SK-N-SH (cell line): ENCODE measurements at regions not wholly inside any gene's neighbourhood (a gene's known extent, or its start where the extent isn't known, plus 50 kb on each side); places are given as distances from the start of the nearest gene placed in this dataset.
A peak's percentile ranks its signal among the peaks of the same experiment; 100 is the strongest.

Source experiments
- CTCF ChIA-PET: fragments of 300-600, 350-600 bp; formaldehyde crosslinking; extraction: SDS; loops from one replicate; lab custom pipeline; 2021; lab: Yijun Ruan, JAX
- POLR2A ChIA-PET: fragments of 350-600 bp; sonication (Branson Sonifier 250); formaldehyde crosslinking; extraction: SDS; loops from one replicate; lab custom pipeline; 2020; ENCODE audit warnings: antibody characterized with exemption, inconsistent platforms; lab: Yijun Ruan, JAX
- DNase-seq: peaks from one replicate; pipeline ENCODE4 v3.0.0; 2012
- H2AFZ ChIP-seq: fragments of 200-600 bp; sonication (generic); 2 replicates; pipeline ENCODE4 v1.8.1; 2016; ENCODE audit warnings: antibody characterized with exemption, mild to moderate bottlenecking, low read depth
- H3F3A ChIP-seq: fragments of 200-600 bp; sonication (generic); replicated peaks from 2 replicates; pipeline ENCODE3; 2016; ENCODE audit warnings: antibody characterized with exemption, mild to moderate bottlenecking; ENCODE audit not compliant: insufficient read depth
- H3K27ac ChIP-seq, 2 experiments: fragments of 200-500 bp in 1 of 2; fragments of 200-600 bp in 1 of 2; sonication (Bioruptor generic) in 1 of 2; sonication (generic), shearing (Covaris generic) in 1 of 2; 2 replicates each; pipeline versions ENCODE4 v1.5.1 to v1.6.1; 2014 to 2016; ENCODE audit warnings: low read depth in 2 of 2, inconsistent platforms in 1 of 2, low read length in 1 of 2, mild to moderate bottlenecking in 1 of 2, mixed read lengths in 1 of 2
- H3K27me3 ChIP-seq: fragments of 200-600 bp; sonication (generic), shearing (Covaris generic); 2 replicates; pipeline ENCODE4 v1.6.1; 2016; ENCODE audit warnings: mixed run types; ENCODE audit not compliant: insufficient read depth
- H3K36me3 ChIP-seq, 2 experiments: fragments of 200-500 bp in 1 of 2; fragments of 200-600 bp in 1 of 2; sonication (Bioruptor generic) in 1 of 2; sonication (generic) in 1 of 2; replicated peaks in 1 of 2; 2 replicates each; pipeline versions ENCODE3 to v1.5.1; 2014 to 2016; ENCODE audit warnings: low read length in 1 of 2, mild to moderate bottlenecking in 1 of 2; ENCODE audit not compliant: insufficient read depth in 2 of 2, control insufficient read depth in 1 of 2
- H3K4me1 ChIP-seq, 2 experiments: fragments of 200-500 bp in 1 of 2; fragments of 200-600 bp in 1 of 2; sonication (Bioruptor generic) in 1 of 2; sonication (generic), shearing (Covaris generic) in 1 of 2; 2 replicates each; pipeline versions ENCODE4 v1.5.1 to v1.6.1; 2014 to 2016; ENCODE audit warnings: low read depth in 1 of 2, low read length in 1 of 2, mixed run types in 1 of 2; ENCODE audit not compliant: insufficient read depth in 2 of 2, control insufficient read depth in 1 of 2
- H3K4me2 ChIP-seq: fragments of 200-600 bp; sonication (generic), shearing (Covaris generic); 2 replicates; pipeline ENCODE4 v1.6.1; 2017; ENCODE audit warnings: mixed run types
- H3K4me3 ChIP-seq, 2 experiments: fragments of 200-500 bp in 1 of 2; fragments of 200-600 bp in 1 of 2; sonication (Bioruptor generic) in 1 of 2; sonication (generic), shearing (Covaris generic) in 1 of 2; 2 replicates each; pipeline versions ENCODE4 v1.5.1 to v1.8.1; 2014 to 2016; ENCODE audit warnings: low read depth in 2 of 2, inconsistent platforms in 1 of 2, low read length in 1 of 2, mild to moderate bottlenecking in 1 of 2, mixed read lengths in 1 of 2, moderate library complexity in 1 of 2
- H3K79me2 ChIP-seq: fragments of 200-600 bp; sonication (generic); 2 replicates; pipeline ENCODE4 v1.8.1; 2017; ENCODE audit warnings: mild to moderate bottlenecking; ENCODE audit not compliant: insufficient read depth
- H3K9ac ChIP-seq: fragments of 200-600 bp; sonication (generic); 2 replicates; pipeline ENCODE4 v1.6.1; 2017; ENCODE audit warnings: mixed run types
- H3K9me2 ChIP-seq: fragments of 200-600 bp; sonication (generic); 2 replicates; pipeline ENCODE4 v1.6.1; 2017; ENCODE audit warnings: mixed run types
- H3K9me3 ChIP-seq: fragments of 200-600 bp; sonication (generic); 2 replicates; pipeline ENCODE4 v1.6.1; 2017; ENCODE audit warnings: mixed run types, mild to moderate bottlenecking, moderate library complexity
- H4K20me1 ChIP-seq: fragments of 200-600 bp; sonication (generic); 2 replicates; pipeline ENCODE4 v1.6.1; 2017; ENCODE audit warnings: mild to moderate bottlenecking, mixed run types; ENCODE audit not compliant: insufficient read depth
- CHD2 ChIP-seq: fragments of 150-350 bp; IDR thresholded peaks from 2 replicates; pipeline ENCODE4 v1.6.1; 2018; ENCODE audit warnings: low read length; ENCODE audit not compliant: partially characterized antibody
- ELF1 ChIP-seq: IDR thresholded peaks from 2 replicates; pipeline ENCODE4 v1.4.0; 2012
- EP300 ChIP-seq, 2 experiments: IDR thresholded peaks; 2 replicates each; pipeline versions ENCODE4 v1.4.0 to v1.6.1; 2012; ENCODE audit warnings: borderline replicate concordance in 1 of 2, low read depth in 1 of 2, low read length in 1 of 2
- EZH2phosphoT487 ChIP-seq: fragments of 200-600 bp; sonication (generic); IDR thresholded peaks from 2 replicates; pipeline ENCODE4 v1.6.1; 2017; ENCODE audit warnings: low read depth, mixed run types, mild to moderate bottlenecking, antibody characterized with exemption, moderate library complexity, borderline replicate concordance
- IRF3 ChIP-seq: fragments of 150-350 bp; IDR thresholded peaks from 2 replicates; pipeline ENCODE4 v1.6.1; 2016; ENCODE audit warnings: mild to moderate bottlenecking, low read depth, low read length
- MAX ChIP-seq: IDR thresholded peaks from 2 replicates; pipeline ENCODE4 v1.4.0; 2012; ENCODE audit warnings: low read depth
- NRF1 ChIP-seq: IDR thresholded peaks from 2 replicates; pipeline ENCODE4 v1.6.1; 2012; ENCODE audit warnings: low read depth, mild to moderate bottlenecking, low read length
- POLR2AphosphoS5 ChIP-seq: IDR thresholded peaks from 2 replicates; pipeline ENCODE4 v1.6.1; 2012; ENCODE audit warnings: low read depth, low read length
- RAD21 ChIP-seq: IDR thresholded peaks from 2 replicates; pipeline ENCODE4 v1.6.1; 2012; ENCODE audit warnings: mild to moderate bottlenecking, low read length
- RFX5 ChIP-seq: IDR thresholded peaks from 2 replicates; pipeline ENCODE4 v1.6.1; 2012; ENCODE audit warnings: mild to moderate bottlenecking, improper control_type of control experiment, low read length
- SIN3A ChIP-seq: IDR thresholded peaks from 2 replicates; pipeline ENCODE4 v1.6.1; 2012; ENCODE audit warnings: low read depth, mild to moderate bottlenecking, low read length, moderate library complexity, borderline replicate concordance
- SMC3 ChIP-seq: IDR thresholded peaks from 2 replicates; pipeline ENCODE4 v1.6.1; 2012; ENCODE audit warnings: low read depth, low read length, improper control_type of control experiment
- TCF12 ChIP-seq: IDR thresholded peaks from 2 replicates; pipeline ENCODE4 v1.4.0; 2012
- WGBS: methylation state at CpG from one replicate; pipeline ENCODE4 v1.1.6; 2017; ENCODE audit warnings: low lambda C conversion rate; 5-methylcytosine and 5-hydroxymethylcytosine counted together
- TF ChIP-seq, protein P1 (sequence below): fragments of 200-600 bp; sonication (generic); IDR thresholded peaks from 2 replicates; pipeline ENCODE4 v1.6.1; 2017; ENCODE audit warnings: antibody characterized with exemption, mild to moderate bottlenecking, moderate library complexity

DNA sequence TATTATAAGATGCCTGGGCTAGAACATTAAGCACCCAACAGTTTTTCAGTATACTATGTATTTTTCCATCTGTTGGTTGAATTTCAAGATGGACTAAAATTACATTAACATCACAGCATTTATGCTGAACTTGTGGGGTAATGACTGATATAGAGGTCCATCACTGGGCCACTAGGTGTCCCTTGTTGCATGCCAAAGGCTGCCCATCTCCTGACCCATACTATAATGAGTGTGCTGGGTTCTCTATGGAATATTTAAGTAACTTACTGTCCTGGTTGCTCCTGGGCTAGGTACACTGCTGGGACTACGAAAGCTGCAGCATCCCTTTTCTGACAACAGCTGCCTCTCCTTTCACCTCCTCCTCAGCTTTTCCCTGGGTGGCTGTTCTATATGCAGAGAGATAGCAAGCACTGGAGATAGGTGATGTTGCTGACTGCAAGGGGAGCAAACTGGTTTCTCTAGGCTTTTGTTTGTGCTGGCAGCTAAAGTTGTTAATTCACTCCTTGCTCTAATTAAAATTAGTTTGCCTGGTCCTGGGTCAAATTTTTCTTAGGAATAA, 138.6 kb upstream of the TRHDE start:
- DNase-seq, result no peak
- CTCF ChIA-PET, result interaction anchor here (1.4 kb wide), 1 partner anchor 56 kb away, joined by 3 read pairs; no protein-coding TSS in a partner anchor
- no CpG with 5 or more reads among the region's 1 CpG for WGBS

DNA sequence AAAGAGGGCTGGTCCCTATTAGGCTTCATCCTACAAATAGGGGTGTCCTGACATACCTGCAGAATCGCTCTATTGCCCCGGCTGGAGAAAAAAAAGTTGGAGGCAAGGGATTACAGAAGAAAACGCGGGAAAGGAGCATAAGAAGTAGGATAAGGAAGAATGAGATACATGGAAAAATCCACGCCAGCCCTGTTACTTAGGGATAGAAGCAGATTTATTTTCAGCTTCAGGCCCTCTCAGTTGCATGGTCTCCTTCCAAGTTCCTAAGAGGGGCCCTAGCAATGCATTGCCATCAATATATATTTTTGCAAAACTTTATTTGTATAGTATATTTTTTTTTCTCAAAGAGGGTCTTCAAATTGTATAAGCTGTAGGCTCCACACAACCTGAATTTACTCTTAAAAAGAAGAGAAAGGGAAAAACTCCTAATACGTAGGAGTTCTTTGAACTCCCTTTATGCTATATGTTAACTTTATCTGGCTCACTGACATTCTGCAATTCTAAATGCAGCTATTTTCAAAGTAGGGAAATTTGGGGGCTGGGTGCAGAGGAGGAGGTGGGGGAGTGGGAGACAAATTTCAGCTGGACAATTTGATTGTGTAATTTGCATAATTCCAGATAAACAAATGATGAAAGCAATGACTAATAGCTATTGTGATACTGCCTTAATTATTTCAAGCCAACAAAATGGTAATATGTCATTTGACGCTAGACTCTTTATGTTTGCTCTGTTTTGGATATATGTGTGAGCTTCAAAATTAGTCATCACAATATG, 137.7 kb upstream of the TRHDE start:
- H3K9ac ChIP-seq, result no peak overlapping the region
- no peaks in the 10 kb centered on the region for H3K9me2 ChIP-seq
- DNase-seq, result no peak
- POLR2A ChIA-PET, result no interaction called here
- H4K20me1 ChIP-seq, result no peaks in the 10 kb centered on the region
- no peaks in the 10 kb centered on the region for H3K4me1 ChIP-seq
- CTCF ChIA-PET, result interaction anchor here (1.4 kb wide), 1 partner anchor 57 kb away, joined by 3 read pairs; no protein-coding TSS in a partner anchor
- H3K27ac ChIP-seq, result no peak overlapping the region
- no peaks in the 10 kb centered on the region for H3K27me3 ChIP-seq
- no peaks in the 10 kb centered on the region for H3K9me3 ChIP-seq
- 44% methylated on average over 7 of the region's 7 CpGs for WGBS
- no peak for TF ChIP-seq RFX5
- TF ChIP-seq NRF1, result no peak
- TF ChIP-seq EP300 (IDR thresholded peaks at IDR 0.05; ENCODE audit: borderline replicate concordance in 1 of 2, low read depth in 1 of 2, low read length in 1 of 2), result no peak
- TF ChIP-seq CHD2, result no peak
- TF ChIP-seq MAX, result no peak
- no peak for TF ChIP-seq IRF3
- no peak for TF ChIP-seq SIN3A
- no peak for TF ChIP-seq RAD21
- TF ChIP-seq TCF12, result no peak
- no peak for TF ChIP-seq ELF1
- H3K4me3 ChIP-seq, result no peak overlapping the region
- H3F3A ChIP-seq, result no peaks in the 10 kb centered on the region
- no peaks in the 10 kb centered on the region for H3K36me3 ChIP-seq
- H3K79me2 ChIP-seq, result no peaks in the 10 kb centered on the region
- H2AFZ ChIP-seq, result no peak overlapping the region
- no peak overlapping the region for H3K4me2 ChIP-seq

More for the DNA sequence above, 138.6 kb upstream of the TRHDE start:
- no peaks in the 10 kb centered on the region for H3K9me2 ChIP-seq
- POLR2A ChIA-PET, result no interaction called here
- H3K27me3 ChIP-seq, result no peaks in the 10 kb centered on the region
- no peaks in the 10 kb centered on the region for H4K20me1 ChIP-seq
- TF ChIP-seq EZH2phosphoT487 (no peak), SMC3 (no peak), POLR2AphosphoS5 (no peak), RAD21 (no peak)
- TF ChIP-seq, protein P1, sequence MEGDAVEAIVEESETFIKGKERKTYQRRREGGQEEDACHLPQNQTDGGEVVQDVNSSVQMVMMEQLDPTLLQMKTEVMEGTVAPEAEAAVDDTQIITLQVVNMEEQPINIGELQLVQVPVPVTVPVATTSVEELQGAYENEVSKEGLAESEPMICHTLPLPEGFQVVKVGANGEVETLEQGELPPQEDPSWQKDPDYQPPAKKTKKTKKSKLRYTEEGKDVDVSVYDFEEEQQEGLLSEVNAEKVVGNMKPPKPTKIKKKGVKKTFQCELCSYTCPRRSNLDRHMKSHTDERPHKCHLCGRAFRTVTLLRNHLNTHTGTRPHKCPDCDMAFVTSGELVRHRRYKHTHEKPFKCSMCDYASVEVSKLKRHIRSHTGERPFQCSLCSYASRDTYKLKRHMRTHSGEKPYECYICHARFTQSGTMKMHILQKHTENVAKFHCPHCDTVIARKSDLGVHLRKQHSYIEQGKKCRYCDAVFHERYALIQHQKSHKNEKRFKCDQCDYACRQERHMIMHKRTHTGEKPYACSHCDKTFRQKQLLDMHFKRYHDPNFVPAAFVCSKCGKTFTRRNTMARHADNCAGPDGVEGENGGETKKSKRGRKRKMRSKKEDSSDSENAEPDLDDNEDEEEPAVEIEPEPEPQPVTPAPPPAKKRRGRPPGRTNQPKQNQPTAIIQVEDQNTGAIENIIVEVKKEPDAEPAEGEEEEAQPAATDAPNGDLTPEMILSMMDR, result peak; percentile 31
- TF ChIP-seq, all 33 proteins: peak for 1
- H3K9ac ChIP-seq, result no peak overlapping the region
- no peaks in the 10 kb centered on the region for H3K9me3 ChIP-seq
- H3K79me2 ChIP-seq, result no peaks in the 10 kb centered on the region
- no peaks in the 10 kb centered on the region for H3K36me3 ChIP-seq
- H3K4me1 ChIP-seq, result no peaks in the 10 kb centered on the region
- no peak overlapping the region for H3K27ac ChIP-seq
- H3F3A ChIP-seq, result no peaks in the 10 kb centered on the region
- H3K4me3 ChIP-seq, result no peak overlapping the region
- no peak overlapping the region for H3K4me2 ChIP-seq
- H2AFZ ChIP-seq, result no peak overlapping the region
